SK-MEL-5 (cell line): ENCODE measurements at regions not wholly inside any gene's neighbourhood (a gene's known extent, or its start where the extent isn't known, plus 50 kb on each side); places are given as distances from the start of the nearest gene placed in this dataset.
"Not testable (repeated sequence)": the region's sequence is repeated elsewhere in the genome, so short reads cannot be mapped to it uniquely, and the experiment has no call there.

Source experiments
- DNase-seq: peaks from one replicate; pipeline ENCODE4 v3.0.0-alpha.2; 2016; ENCODE audit warnings: low read depth, low spot score
- in situ Hi-C: cut with HindIII; loops from 2 replicates; pipeline ENCODE4 v1.10.0; 2016; ENCODE audit warnings: low sequenced_read_pairs, high pct_unique_total_duplicates, low pct_unique_long_range_greater_than_20kb

DNA sequence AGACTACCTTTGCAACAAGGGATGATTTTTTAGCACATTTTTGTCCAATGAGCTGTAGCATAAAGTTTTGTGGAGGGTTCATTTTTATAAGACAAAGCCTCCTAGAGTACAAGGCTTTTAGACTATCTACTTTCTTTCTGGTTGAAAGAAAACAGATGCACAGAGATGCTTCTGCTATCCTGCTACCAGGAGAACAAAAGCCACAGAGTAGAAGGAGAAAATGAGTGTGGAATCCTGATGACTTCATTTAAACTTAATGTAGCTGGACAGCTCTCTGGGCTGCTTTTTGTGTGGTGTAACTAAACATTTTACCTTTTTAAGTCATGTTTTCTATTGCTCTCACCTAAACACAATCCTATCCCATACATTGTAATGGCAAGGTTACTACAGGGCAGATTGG lies 1009.4 kb downstream of the TLE1 start:
- in situ Hi-C loops: no loop called here
- no peak for DNase-seq

DNA sequence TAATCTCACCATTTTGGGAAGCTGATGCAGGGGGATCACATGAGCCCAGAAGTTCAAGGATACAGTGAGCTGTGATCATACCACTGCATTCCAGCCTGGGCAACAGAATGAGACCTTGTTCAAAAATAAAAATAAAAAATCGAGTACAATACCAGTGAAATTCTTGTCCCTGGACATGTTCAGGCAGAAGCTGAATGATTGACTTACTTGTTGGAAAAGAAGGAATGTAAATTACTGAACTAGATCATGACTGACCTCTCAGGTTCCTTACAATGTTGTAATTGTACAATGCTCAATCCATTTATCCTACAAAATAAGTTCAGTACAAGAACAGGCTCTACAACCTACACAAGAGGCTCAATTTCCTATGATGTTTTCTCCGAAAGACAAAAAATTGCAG lies 1010.4 kb downstream of the TLE1 start:
- in situ Hi-C loops: no loop called here
- DNase-seq: no peak

DNA sequence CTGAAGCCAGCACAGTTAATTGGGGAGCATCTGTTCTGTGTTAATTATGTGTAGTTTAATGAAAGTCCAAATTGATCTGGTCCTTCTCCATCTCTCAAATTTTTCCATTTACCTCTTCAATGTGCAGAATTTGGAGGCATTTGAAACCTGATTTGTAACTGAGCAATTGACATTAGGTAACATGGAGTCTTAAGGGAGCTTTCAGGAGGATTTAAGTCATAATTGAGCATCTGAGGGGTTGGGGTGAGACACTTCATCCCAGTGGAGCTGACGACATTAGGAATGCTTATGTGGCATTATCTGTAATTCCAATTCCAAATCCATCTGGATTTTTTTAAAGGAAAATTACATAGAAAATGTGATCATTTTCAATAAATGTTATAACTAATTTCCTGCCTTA lies 1015.9 kb downstream of the TLE1 start:
- in situ Hi-C loops: no loop called here
- DNase-seq: no peak

DNA sequence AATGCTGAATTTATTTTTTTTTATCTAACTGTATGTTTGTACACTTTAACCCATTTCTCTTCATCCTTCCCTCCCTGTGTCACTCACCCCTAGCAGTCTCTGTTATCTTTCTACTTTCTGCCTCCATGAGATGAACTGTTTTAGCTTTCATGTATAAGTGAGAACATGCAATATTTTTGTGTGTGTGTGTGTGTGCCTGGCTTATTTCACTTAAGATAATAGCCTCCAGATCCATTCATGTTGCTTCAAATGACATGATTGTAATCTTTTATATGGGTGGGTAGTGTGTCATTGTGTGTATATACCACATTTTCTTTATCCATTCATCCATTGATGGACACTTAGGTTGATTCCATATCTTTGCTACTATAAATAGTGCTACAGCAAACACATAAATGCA lies 1023.9 kb downstream of the TLE1 start:
- in situ Hi-C loops: no loop called here
- no peak for DNase-seq

DNA sequence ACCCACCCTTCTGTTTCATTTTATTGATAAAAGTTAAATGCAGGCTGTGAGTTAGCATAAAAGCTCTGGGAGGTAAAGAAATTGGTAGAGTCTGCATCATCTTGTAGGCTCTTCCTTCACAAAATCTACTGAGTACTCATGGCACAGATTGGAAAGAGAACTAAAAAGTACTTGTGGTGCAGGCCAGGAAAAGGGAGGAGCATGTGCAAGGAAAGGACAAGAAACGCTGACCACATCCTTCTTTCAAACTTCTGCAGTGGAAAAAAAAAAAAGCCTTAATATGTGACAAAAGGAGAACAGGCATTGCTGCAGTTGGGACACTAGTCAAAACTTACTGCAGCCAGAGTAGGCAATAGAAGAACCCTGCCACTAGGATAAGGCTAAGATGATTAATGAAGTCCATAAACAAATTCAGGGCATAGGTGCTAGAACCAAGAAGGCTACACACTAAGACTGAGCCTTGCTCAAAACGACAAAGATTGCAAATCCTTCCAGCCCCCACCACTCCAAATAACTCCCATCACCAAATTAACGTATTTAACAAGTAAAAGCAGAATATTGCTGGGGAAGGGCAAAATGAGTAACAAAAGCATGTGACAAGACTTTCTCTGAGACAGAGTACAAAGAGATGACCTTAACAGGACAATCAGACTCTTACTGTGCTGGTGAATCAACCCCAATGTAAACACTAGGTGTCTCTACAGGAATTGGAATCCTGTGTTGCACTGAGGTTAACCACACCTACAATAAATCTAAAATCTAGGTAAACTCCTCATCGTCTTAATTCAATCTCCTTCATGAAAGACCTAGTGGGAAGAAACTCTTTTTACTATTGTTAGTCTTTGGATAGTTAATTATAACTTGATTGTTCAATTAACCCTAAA lies 1024.8 kb downstream of the TLE1 start:
- in situ Hi-C loops: no loop called here
- peak; percentile 36 for DNase-seq

DNA sequence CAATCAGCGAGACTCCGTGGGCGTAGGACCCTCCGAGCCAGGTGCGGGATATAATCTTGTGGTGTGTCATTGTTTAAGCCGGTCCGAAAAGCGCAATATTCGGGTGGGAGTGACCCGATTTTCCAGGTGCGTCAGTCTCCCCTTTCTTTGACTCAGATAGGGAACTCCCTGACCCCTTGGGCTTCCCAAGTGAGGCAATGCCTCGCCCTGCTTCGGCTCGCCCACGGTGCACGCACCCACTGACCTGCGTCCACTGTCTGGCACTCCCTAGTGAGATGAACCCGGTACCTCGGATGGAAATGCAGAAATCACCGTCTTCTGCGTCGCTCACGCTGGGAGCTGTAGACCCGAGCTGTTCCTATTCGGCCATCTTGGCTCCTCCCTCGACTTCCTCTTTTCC lies 1029.6 kb downstream of the TLE1 start:
- in situ Hi-C loops, DNase-seq: not testable (repeated sequence)

DNA sequence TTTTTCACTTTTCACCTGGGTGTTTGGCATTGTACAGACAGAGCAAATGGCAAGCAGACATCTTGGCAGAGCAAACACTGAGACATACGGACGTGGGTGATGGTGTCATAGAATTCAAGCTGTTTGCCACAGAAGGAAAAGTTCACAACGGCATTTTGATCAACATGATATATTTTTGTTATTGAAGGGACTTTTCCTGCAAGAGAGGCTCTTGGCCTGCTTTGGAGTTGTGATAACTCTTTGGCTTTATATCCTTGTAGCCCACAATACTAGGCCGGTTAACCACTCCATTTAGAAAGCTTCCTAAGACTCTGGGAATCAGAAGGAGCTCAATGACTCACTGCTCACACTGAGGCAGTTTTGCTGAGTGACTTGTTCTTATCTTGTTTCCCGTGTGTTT lies 1038.3 kb downstream of the TLE1 start:
- no peak for DNase-seq
- in situ Hi-C loops: no loop called here

DNA sequence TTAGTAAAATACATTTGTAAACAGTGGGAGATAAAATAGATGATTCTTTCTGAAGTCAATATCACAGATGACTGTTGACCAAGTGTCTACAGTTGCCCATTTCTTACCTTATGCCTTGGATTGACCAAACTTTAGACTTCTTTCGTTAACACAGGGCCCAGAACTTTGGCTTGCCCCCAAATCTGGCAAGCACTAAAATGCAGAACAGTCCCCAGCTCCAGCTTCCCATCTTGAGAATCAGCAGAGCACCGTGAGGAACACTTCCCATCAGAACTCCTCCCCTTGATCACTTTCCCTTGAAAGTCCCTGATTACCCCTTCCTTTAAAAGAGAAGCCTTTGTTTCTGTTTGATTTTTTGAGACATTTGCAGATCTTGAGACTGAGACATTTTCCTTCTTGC lies 1039.9 kb downstream of the TLE1 start:
- no peak for DNase-seq
- in situ Hi-C loops: no loop called here

DNA sequence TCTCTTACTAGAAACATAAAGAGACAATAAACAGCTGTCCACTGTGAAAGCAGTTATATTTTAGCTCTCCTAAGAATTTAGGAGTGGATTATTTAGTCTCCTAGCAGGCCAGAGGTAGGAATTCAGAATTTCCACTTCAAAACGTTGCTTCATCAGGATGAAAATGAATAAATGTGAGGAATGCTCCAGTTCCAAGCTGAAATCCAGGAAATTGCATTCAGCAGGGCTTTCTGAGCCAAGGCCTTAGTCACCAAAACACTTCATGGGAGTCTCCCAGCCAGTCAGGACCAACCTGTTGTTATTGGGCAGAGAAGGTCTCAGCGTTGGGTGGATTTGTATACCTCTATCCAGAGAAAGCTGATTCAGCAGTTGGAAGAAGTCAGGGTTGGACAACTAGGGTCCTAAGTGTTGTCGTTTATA lies 1040.3 kb downstream of the TLE1 start:
- in situ Hi-C loops: no loop called here

DNA sequence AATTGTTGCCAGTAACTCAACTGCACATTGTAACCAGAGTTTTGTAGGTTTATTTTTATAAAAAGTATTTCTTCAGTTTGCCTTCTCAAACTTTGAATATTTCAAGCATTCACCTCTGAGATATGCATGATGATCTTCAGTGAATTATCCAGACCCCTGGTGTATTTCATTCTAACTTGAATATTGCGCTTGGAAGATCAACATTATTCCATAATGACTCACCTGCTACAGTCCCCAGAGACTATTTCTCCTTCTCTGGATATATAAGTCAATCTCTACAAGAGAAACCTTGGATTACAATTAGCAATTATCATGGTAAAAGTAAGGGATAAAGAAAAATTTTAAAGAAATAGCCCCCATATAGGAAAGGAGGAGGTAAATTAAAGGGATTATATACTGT lies 1041.0 kb downstream of the TLE1 start:
- no peak for DNase-seq

More for the DNA sequence above, 1040.3 kb downstream of the TLE1 start:
- no peak for DNase-seq

DNA sequence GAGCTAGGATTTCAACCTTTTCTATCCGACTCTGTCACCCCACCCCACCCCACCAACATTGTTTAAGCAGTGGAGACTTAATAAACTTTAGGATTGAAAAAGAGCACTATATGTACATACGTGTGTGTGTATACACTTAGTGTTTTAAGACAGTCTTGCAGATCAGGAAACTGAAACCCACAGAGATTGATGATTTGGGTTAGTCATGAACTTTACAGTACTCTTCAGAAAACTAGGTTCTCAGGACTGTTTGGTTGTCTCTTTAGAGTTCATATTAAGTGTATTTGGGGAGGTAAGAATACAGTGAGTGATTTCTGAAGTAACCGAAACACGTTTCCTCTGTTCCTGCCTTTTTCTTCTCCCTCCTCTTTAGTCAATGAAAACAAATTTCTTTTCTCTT lies 1043.1 kb downstream of the TLE1 start:
- in situ Hi-C loops: no loop called here
- DNase-seq: no peak

More for the DNA sequence above, 1041.0 kb downstream of the TLE1 start:
- in situ Hi-C loops: no loop called here

DNA sequence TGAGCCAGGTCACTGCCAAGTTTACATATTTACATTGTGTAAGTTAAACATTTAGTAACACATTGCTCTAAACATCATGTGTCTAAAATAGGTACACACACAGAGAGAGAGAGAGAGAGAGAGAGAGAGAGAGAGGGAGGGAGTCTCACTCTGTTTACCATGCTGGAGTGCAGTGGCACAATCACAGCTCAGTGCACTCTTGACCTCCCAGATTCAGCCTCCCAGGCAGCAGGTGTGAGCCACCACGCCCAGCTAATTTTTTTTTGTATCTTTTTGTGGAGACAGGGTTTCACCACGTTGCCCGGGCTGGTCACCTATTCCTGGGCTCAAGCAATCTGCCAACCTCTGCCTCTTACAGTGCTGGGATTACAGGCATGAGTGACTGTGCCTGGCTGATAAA lies 1045.3 kb downstream of the TLE1 start:
- in situ Hi-C loops: no loop called here
- no peak for DNase-seq

DNA sequence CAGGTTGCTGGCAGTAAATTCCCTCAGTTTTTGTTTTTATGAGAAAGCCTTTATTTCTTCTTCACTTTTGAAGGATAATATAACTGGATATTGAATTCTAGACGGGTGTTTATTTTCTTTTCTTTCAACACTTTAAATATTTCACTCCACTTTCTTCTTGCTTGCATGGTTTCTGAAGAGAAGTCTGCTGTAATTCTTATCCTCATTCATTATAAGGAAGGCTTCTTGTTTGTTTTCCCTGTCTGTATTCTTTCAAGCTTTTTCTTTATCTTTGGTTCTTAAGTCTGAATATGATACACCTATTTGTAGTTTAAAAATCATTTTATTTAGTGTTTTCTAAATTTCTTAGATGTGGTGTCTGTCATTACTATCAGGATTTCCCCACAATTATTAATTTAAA lies 1054.3 kb downstream of the TLE1 start:
- no peak for DNase-seq
- in situ Hi-C loops: no loop called here

DNA sequence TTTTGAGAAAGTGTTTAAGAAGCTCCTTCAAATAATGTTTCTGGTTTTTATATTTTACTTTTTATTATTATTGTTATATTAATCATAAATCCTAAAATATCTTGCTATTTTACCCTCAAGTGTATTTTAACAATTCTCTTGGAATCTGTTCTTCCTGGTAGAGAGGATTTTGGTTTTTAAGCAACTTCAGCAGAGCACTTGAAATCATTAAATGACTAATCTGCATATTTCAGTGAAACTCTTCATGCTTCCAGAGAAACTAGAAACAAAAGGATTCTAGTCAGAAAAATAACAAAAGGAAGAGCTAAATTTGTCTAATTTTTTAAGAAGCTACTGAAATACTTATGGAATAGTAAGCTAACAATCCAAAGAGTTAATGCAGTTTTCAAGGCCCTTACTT lies 1057.3 kb downstream of the TLE1 start:
- in situ Hi-C loops: no loop called here
- DNase-seq: no peak

DNA sequence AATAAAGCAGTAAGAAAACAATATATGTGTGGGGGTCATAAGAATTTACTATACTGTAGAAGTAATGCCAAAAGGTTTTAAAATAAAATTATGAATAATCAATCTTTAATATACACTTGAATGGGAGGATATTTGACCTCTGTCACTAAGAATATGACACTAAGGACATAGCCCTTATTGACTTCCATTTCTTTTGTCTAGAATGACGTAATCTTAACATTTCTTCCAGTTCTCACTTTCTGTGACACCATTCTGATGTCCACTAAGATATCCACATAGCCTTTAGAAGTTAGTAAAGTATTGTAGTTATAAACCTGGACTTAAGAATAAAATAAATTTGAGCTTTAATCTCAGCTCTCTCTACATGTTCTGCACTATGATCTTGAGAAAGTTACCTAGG lies 1050.7 kb downstream of the TLE4 start:
- DNase-seq: no peak
- in situ Hi-C loops: no loop called here

DNA sequence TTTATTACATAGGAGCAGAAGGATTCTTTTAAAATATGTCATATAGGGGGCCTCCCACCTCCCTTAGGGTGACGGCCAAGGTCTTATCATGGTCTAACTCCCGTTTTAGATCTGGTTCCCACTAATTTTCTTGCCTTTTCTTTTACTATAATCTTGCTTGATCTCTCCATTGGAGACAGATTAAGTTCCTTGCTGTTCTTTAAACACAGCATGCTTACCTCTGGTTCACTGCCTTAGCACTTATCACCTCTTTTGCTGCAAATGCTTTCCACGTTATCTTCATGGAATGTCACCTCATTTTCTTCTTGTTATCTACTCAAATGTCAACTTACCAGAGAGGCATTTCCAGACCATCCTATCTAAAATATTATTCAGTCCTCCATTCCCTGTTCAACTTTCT lies 1047.6 kb downstream of the TLE4 start:
- DNase-seq: no peak
- in situ Hi-C loops: no loop called here

DNA sequence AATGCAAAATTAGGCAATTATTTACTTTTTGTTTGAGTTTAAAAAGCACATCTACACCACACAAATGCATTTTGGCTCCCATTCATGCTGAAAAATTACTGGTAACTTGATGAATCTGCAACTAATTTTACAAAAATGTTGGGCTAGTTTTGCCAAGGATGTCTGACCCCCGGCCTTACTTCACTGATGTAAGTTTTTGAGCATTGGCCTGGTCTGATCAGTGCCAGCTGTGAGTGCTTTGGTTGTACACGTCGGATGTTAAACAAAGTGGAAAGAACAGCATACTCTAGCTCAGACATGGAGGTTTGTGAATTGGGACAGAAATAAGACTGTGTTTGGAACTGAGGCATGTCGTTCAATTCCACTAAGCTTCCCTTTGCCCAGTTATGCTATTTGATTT lies 1044.2 kb downstream of the TLE4 start:
- DNase-seq: no peak
- in situ Hi-C loops: no loop called here

DNA sequence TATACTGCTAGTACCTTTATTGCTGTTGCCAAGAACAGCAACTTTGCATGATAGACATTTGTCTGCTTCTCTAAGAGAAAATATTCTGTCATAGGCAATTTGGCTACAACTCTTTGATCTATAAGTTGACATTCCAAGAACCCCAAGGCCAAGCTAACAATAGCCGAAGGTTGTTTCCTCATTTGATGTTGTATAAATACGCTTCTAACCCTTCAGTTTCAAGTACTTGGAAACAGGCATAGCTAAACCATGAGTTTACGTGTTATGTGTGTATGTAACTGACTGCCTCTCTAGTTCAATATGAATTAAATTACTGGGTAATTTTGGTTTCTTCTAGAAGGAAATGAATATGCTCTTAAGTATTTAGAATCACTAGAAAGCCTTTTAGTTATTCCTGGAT lies 1034.0 kb downstream of the TLE4 start:
- in situ Hi-C loops: no loop called here
- DNase-seq: no peak

DNA sequence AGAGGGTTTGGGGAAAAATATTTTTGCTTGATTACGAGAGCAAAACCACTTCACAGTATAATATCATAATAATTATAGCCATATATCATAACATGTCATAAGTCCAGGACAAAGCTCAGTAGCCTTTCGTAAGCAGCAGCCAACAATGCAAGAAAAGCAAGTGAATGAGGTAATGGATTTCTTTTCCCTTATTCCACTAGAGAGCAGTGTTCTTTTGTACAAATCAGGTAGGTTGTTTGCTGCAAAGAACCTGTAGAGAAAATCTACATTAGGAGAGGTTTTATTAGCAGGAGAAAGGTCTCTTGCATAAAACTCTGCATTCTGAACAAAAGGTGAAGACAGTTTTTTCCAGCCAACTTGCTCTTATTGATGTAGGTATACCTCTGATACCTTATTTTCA lies 1033.4 kb downstream of the TLE4 start:
- DNase-seq: peak; percentile 53
- in situ Hi-C loops: no loop called here

DNA sequence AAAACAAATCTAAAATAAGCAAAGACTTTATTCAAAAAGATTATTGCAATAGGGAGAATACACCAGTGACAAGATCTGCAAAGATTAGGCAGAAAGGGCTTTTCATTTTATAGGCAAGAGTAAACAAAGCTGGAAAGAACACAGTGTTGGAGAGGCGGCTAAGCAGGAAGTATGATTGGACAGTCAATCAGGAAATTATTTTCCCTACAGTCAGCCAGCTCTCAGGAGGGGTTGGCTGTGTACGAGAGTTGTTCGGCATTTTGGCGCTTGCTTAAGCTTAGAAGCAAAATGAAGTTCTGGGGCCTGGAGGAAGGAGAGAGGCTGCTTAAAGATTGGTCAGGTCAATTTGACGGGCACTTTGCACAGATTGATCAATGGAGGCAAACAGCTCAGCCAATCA lies 1030.5 kb downstream of the TLE4 start:
- no peak for DNase-seq
- in situ Hi-C loops: no loop called here
